UCSD-AML1 (cell line): ENCODE measurements at regions not wholly inside any gene's neighbourhood (a gene's known extent, or its start where the extent isn't known, plus 50 kb on each side); places are given as distances from the start of the nearest gene placed in this dataset.

Experiments
- DNase-seq: peaks from one replicate; lab custom pipeline; 2025; ENCODE audit not compliant: unreplicated experiment; lab: John Stamatoyannopoulos, UW

GRCh38 chr1:94620345-94621031 is 78.9 kb upstream of the F3 start:
- no peak for DNase-seq

DNA sequence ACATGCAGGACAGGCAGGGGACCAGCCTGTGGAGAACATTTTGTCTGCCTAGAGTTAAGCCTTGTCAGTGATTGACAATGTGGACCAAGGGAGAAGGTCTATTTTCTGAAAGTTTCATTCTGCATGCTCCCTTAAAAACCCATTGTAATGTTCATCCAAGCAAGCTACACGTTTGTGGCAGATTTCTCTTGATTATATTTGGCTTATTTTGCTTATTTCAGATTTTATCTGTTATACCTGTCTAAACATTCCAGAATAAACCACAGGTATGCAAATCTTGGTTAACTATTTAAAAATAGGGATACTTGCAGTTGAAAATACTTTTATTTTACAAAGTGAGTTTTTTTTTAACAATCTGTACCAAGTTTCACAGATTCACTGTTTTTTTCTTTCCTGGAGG is 78.2 kb upstream of the F3 start:
- DNase-seq = no peak

DNA sequence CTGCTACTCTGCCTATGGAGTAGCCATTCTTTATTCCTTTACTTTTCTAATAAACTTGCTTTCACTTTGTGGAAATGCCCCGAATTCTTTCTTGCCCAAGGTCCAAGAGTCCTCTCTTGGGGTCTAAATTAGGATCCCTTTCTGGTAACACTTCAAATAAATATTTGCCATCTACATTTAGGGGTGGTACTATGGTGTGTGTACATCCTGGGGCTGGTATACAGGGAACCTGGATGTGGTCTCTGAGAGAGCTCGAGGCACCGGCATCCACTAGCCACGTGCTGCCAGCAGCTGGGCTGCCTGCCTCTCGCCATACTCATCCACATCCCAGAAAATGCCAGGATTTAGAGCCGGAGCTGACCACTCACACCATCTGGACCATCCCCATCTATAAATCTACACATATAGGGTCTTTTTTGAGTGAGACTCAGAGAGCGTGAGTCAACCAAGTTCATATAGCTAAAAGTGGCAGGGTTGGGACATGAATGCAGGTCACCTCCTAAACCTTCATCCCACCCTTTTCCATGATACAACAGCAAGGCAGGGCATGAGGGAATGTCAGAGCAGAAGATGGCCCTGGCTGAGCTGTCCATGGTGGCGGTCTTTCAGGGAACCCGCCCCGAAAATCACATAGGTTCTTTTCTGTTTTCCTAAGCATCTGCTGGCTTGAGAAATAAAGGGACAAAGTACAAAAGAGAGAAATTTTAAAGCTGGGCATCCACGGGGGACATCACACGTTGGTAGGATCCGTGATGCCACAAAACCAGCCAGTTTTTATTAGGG is 76.6 kb upstream of the F3 start:
- no peak for DNase-seq

GRCh38 chr1:94617134-94617805 is 75.7 kb upstream of the F3 start:
- no peak for DNase-seq

DNA sequence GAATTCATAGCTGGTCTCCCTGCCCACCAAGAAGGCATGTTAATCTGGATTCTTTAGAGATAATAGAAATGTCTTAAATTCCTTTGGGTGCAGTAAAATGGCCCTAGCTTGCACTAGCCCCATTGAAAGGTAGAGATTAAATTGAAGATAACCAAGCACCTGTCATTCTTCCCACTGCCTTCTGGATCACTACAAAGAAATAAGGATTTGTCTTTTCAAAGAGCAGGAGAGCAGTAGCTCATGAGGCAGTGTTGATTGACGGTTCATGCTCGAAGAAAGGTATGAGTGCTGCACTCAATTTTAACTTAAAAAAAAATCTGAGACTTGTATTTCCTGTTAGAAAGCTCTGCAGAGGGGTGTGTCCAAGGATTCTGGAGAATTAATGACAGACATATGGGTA is 74.9 kb upstream of the F3 start:
- DNase-seq = no peak

GRCh38 chr1:94614996-94615395 is 73.4 kb upstream of the F3 start:
- peak; percentile 24 for DNase-seq

GRCh38 chr1:94614168-94614815 is 72.7 kb upstream of the F3 start:
- no peak for DNase-seq

DNA sequence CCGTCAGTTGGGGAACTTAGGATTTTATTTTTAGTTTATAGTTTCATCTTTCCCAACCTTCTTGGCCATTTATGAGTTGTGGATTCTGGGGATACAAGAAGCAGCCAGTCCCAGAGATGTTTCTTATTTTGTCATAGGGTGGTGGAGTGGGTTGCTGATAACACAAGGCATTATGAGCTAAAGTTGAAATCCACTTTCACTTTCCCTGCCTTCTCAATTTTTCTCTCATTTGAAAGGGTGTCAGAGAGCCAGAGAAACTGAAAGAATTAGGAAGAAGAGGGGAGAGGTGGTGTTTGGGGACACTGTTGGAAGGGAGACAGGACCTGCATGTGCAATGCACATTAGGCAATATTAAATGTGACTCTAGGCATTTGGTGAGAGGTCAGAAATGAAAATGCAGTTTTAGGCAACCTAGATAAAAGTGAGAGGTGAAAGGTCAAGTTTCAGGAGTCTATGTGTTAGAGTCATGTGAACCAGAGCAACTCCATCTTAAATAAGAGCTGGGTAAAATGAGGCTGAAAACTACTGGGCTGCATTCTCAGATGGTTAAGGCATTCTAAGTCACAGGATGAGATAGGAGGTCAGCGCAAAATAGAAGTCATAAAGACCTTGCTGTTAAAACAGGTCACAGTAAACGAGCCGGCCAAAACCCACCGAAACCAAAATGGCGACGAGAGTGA is 71.1 kb upstream of the F3 start:
- DNase-seq = no peak

DNA sequence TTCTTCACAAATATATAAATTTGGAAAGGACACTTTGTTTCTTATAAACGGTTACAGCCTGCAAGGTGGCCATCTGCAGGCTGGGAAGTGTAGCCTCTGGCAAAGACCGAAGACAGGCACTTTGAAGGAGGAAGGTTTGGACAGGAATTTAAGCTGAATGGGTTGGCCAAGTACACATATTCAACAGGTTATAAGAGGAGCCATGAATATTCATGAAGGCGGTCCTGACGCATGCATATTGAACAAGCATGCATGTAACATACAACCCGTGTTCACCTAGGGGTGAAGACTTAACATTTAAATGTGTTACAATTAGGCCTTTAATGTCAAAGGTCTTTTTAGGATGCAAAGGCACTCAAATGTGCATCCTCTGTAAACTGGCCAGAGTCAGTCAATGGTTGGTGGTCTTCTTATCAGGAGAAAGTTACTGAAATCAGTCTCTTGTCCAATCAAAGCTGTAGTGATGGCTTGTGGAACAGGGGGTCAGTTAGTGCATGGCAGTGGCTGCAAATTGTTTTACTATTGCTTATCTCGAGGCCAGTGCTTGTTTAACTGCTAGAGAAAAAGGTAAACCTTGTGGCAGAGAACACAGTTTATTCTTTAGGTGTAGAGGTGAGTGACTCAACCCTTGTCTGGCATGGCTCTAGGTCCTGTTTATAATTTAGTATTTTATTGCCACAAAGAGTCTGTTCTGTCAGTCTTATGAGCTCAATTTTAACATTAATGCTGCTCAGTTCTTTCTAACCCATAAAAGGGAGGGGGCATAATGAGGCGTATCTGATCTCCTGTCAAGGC is 70.3 kb upstream of the F3 start:
- no peak for DNase-seq

- no peak for DNase-seq
Observed at GRCh38 chr1:94609619-94610018, 68.1 kb upstream of the F3 start.

DNA sequence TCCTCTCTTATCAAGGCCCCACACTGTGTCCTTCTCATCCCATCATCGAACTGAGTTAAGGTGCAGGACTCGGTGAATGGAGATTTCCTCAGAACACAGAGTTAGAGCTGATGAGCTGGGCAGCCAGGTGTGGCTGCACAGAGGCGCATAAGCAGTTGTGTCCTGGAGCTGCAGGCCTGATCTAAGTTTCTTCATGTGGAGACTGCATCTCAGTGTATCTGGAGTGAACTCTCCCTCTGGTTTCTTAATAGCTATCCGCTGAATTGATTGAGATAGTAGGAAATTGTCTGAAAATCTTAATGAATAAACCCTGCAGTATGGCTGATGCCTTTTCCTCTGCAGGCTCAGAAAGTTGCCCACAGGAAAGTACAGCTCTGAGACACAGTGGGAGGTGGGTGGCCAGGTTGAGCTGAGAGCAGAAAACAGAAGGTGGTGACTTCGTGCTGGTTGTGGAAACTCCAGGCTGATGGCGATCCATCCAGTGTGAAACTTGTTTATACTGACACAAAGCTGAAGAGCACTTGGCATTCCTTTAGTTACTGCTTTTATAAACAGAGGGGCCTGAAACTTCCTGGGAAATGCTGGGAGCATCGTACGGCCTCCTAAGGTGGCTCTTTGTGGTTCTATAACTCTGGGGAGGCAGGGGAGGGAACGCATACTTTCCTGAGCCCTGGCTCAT is 67.4 kb upstream of the F3 start:
- no peak for DNase-seq

GRCh38 chr1:94608142-94608851 is 66.7 kb upstream of the F3 start:
- DNase-seq = no peak

DNA sequence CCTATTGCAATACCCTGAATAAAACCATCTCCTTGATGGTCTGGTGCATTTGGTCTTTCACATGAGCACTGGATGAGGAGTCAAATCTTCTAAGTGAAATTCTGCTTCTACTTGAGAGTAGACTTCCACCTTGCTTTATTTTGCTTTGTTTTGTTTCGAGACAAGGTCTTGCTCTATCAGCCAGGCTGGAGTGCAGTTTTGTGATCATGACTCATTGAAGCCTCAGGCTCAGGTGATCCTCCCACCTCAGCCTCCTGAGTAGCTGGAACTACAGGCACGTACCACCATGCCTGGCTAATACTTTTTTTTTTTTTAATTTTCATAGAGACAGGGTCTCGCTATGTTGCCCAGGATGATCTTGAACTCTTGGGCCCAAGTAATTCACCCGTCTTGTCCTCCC is 65.8 kb upstream of the F3 start:
- DNase-seq = no peak

- DNase-seq = no peak
Observed at GRCh38 chr1:94606471-94606870, 64.9 kb upstream of the F3 start.

DNA sequence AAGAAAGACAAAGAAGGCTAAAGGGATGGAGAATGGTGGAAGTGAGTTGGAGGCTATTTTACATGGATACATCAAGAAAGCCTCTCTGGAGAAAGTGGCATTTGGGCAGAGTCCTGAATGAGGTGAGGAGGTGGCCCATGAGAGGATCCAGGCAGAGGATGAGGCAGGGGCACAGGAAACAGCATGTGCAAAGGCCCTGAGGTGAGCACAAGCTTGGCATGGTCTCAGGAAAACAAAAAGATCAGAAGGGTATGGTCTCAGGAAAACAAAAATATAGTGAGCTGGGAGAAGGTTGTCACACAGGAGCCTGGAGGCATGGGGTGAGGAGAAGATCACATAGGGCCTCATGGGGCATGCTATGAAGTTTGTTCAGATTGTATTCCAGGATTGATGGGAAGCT is 62.1 kb upstream of the F3 start:
- no peak for DNase-seq

GRCh38 chr1:94602802-94603625 is 61.5 kb upstream of the F3 start:
- no peak for DNase-seq

DNA sequence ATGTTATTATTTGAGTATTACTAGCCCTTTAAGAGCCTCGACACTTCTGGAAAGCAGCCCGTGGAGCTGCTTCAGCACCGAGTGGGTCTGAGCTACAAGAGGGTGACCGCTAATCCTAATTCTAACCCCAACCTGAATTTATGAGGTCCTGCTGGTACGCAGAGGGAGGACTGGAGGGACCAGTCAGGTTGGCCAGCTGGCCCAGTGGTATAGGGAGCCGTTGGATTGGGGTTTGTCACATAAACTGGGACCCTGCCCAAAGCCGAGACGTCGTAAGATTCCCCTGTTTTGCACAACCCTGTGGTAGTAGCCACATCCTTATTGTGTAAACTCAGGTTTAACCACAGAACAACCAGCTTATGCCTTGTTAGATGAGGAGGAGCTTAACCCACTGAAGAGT is 60.8 kb upstream of the F3 start:
- peak; percentile 28 for DNase-seq

DNA sequence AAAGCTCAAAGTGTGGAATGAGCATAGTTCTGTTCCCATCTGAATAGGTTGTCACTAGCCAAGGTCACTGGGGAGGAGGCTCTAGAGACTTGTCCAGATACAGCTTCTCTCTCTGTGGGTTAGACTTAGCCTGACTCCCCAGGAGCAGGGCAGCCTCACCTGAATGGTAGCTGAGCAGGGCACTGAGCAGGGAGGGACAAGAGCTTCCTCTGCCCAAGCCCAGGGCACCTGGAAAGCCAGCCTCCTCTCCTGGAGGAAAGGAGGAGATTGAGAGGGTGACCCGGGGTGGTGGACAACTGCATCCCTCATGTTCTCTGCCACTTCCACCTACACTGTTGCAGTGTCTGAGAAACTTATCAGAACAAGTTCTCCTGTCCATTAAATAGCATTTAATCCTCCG is 59.0 kb upstream of the F3 start:
- no peak for DNase-seq
